ENCODE measurements at regions not wholly inside any gene's neighbourhood (a gene's known extent, or its start where the extent isn't known, plus 50 kb on each side); places are given as distances from the start of the nearest gene placed in this dataset.

DNA sequence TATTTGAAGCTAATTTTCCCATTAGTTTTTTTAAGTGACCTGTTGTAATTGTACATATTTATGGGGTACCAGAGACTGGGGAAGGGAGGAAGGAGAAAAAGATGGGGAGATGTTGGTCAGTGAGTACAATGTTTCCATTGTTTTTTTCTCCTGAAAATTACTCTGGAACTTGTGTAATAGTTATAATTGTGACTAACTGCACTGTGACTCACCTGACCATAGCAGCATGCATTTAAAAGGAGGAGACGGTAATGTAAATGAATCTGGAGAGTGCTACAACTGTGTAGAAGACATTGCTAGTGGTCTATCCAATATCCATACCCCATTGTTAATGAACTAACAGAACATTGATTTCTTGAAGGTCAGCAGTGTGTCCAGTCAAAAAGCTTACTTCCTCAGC, 133.4 kb downstream of the RFPL4B start:
- Histone ChIP-seq H3K36me3 (no peaks in the 10 kb centered on the region), H3K27ac (no peak overlapping the region), H3K9me3 (no peaks in the 10 kb centered on the region), H3K4me1 (peaks cover 0 to 7% of the 10 kb centered on the region in 2 donors), H3K27me3 (no peaks in the 10 kb centered on the region), H3K4me3 (no peak overlapping the region)
- DNase-seq (ENCODE audit: low spot score), result no peak
- no peak for TF ChIP-seq CTCF (IDR thresholded peaks at IDR 0.05)

GRCh38 chr6:112481211-112481610, 134.1 kb downstream of the RFPL4B start:
- no peak overlapping the region for H3K27ac ChIP-seq
- no peaks in the 10 kb centered on the region for H3K9me3 ChIP-seq
- TF ChIP-seq CTCF (IDR thresholded peaks at IDR 0.05), result no peak
- no peaks in the 10 kb centered on the region for H3K36me3 ChIP-seq
- H3K4me1 ChIP-seq, result peaks cover 0 to 7% of the 10 kb centered on the region in 2 donors
- no peak for DNase-seq (ENCODE audit: low spot score)
- no peaks in the 10 kb centered on the region for H3K27me3 ChIP-seq
- no peak overlapping the region for H3K4me3 ChIP-seq

DNA sequence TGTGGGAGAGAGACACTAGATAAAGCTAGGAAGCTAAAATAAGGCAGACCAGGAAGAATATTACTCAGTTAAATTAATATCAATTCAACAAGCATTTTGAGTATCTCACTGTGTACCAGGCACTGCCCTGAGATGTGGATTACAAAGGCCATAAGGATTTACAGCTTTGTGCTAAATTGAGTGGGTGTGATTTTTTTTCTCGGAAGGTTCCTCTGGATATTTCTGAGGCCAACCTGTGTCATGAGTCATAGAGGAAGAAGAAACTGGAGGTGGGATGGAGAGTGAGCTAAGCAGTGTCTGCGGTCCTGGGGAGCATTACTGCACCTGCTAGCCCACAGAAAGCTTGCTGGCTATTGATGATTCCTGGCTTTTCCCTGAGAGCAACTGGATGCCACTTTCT, 135.2 kb downstream of the RFPL4B start:
- no peak overlapping the region for H3K27ac ChIP-seq
- peaks cover 0 to 7% of the 10 kb centered on the region in 2 donors for H3K4me1 ChIP-seq
- H3K9me3 ChIP-seq, result no peaks in the 10 kb centered on the region
- TF ChIP-seq CTCF (IDR thresholded peaks at IDR 0.05), result no peak
- H3K27me3 ChIP-seq, result no peaks in the 10 kb centered on the region
- no peaks in the 10 kb centered on the region for H3K36me3 ChIP-seq
- no peak overlapping the region for H3K4me3 ChIP-seq
- DNase-seq (ENCODE audit: low spot score), result no peak

GRCh38 chr6:112485120-112485826, 138.1 kb downstream of the RFPL4B start:
- no peaks in the 10 kb centered on the region for H3K36me3 ChIP-seq
- no peak for DNase-seq (ENCODE audit: low spot score)
- H3K27me3 ChIP-seq, result no peaks in the 10 kb centered on the region
- H3K4me1 ChIP-seq, result peaks cover 0 to 7% of the 10 kb centered on the region in 2 donors
- no peak overlapping the region for H3K27ac ChIP-seq
- no peak for TF ChIP-seq CTCF (IDR thresholded peaks at IDR 0.05)
- H3K4me3 ChIP-seq, result no peak overlapping the region
- H3K9me3 ChIP-seq, result no peaks in the 10 kb centered on the region

- no peak overlapping the region for H3K27ac ChIP-seq
- no peak for TF ChIP-seq CTCF (IDR thresholded peaks at IDR 0.05)
- H3K4me3 ChIP-seq, result no peak overlapping the region
- H3K27me3 ChIP-seq, result no peaks in the 10 kb centered on the region
- H3K36me3 ChIP-seq, result no peaks in the 10 kb centered on the region
- H3K9me3 ChIP-seq, result no peaks in the 10 kb centered on the region
- no peak for DNase-seq (ENCODE audit: low spot score)
- H3K4me1 ChIP-seq, result peaks cover 0 to 7% of the 10 kb centered on the region in 2 donors
Observed at GRCh38 chr6:112485827-112486212, 138.7 kb downstream of the RFPL4B start.

DNA sequence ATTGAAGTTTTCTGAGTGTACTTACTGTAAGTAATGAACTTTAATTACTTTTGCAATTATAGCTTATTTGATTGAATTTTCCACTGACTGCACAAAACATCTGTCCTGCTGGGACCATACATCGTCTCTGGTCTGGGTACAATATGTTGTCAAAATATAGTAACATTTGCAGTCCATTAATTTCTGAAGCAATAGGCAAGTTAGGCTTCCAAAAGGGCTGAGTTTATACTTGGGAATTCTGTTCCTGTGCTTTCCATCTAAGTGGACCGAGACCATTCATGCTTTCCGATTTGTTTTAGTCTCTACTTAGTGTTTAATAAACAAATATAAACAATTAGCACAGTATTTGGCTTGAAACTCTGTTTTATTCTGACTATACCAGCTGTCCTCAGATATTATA, 139.3 kb downstream of the RFPL4B start:
- peaks cover 0 to 7% of the 10 kb centered on the region in 2 donors for H3K4me1 ChIP-seq
- no peak for DNase-seq (ENCODE audit: low spot score)
- H3K36me3 ChIP-seq, result no peaks in the 10 kb centered on the region
- no peaks in the 10 kb centered on the region for H3K27me3 ChIP-seq
- H3K27ac ChIP-seq, result no peak overlapping the region
- no peak for TF ChIP-seq CTCF (IDR thresholded peaks at IDR 0.05)
- no peak overlapping the region for H3K4me3 ChIP-seq
- H3K9me3 ChIP-seq, result no peaks in the 10 kb centered on the region
